GM19452 (cell line): ENCODE measurements at regions not wholly inside any gene's neighbourhood (a gene's known extent, or its start where the extent isn't known, plus 50 kb on each side); places are given as distances from the start of the nearest gene placed in this dataset.

Experiments used
- ATAC-seq: cut with Tn5 transposase; IDR thresholded peaks from one replicate; pipeline ENCODE4 v1.9.1; 2021; ENCODE audit not compliant: unreplicated experiment

DNA sequence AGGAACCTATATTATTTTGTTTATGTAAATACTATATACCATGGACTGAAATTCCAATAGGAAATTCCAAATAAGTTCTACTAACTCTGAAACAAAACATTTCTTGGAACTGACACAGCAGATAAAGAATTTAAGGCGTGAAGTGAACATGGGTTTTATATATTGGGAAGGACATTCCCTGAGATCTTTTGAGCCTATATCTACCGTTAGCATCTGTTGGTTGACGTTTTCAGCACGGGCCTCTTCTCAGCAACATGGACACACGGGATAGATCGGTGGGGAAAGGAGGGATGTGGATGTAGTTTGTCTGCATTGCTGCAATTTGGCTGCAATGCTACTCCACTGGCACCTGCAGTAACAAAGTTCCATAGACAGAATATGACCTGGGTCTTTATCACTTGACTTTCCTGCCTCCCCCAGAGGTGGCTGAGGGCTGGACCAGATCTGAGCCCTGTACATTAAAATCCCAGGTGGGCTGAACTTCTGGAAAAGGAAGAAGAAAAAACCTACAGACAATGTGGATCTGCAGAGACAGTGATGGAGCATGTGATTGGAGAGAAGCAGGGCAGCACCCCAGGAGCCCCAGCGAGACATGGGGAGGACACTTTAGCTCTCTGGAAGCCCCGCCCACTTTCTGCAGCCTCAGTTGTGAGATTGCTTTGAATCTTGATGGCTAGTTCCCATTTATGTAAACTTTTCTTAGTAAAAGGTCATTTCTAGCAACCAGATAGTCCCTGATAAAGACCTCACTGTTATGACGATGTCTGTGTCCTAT lies 91.2 kb upstream of the CPEB4 start:
- ATAC-seq = no peak

- no peak for ATAC-seq
These were observed 89.9 kb upstream of the CPEB4 start for GRCh38 chr5:173798127-173798810.

GRCh38 chr5:173800340-173800739 lies 87.8 kb upstream of the CPEB4 start:
- ATAC-seq = no peak

DNA sequence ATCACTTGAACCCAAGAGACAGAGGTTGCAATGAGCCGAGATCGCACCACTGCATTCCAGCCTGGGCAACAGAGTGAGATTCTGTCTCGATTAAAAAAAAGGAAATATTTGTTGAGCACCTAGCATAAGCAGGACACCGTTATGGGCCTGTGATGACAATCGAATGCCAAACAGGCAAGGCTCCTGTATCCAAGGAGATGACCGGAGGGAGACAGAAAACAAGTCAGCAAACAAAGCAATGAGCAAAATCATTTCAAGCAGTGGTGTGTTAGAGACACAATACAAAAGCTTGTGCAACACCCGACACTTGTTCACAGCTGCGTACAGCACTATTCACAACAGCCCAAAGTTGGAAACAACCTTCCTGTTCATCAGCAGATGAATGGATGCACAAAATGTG lies 87.1 kb upstream of the CPEB4 start:
- no peak for ATAC-seq

DNA sequence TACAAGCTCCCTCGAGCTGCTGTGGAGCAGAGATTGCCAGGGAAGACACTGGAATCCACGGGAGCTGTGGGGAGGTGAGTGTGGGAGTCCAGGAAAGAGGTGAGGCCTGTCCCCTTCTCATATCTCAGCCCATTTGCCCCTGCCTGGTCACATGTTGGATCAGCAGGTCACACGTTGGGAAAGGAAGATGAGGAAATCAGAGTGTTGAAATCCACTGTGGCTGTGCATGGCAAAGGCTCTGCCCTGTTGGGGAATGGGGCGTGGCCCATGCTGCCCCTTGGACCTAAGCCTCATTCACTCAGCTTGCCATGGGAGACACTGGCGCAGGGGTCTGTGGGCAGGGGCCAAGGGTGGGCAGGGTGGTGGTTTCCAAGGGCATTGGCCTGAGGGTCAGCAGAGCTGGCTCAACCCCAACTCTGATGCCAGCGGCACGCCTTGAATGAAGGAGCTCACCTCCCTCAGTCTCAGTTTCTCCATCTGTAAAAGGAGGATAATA lies 85.4 kb upstream of the CPEB4 start:
- ATAC-seq = no peak

GRCh38 chr5:173804579-173804978 lies 83.6 kb upstream of the CPEB4 start:
- ATAC-seq = no peak

DNA sequence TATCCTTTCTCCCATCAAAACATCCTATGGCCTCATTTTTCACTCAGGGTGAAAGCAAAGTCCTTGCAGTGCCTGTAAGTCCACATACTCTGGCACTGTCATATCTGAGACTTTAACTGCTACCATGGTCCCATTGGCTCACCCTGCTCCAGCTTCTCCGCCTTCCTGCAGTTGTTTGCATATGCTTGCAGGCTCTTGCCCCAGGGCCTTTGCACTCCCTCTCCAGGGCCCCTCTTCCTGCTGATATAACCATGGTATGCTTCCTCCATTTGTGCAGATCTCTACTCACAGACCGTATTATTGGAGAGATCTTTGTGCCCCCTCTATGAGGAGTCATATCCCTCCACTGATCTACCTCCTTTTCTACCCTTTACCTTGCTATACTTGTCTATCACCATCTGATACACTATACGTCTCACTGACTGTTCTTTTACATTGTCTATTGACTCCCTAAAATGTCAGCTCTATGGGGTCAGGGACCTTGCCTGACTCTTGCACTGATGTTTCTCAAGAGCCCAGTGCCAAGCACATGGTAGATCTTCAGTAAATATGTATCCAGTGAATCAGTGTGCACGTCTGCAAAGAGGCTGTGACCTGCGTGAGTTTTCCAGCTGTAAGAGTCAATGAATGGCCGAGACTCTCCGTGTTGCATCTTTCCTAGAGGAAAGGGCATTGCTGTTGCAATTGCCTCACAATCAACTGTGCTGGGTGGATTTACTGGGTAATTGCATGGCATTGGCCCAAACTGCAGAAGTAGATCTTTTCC lies 81.7 kb upstream of the CPEB4 start:
- ATAC-seq = no peak

GRCh38 chr5:173807181-173807655 lies 80.9 kb upstream of the CPEB4 start:
- ATAC-seq = no peak

GRCh38 chr5:173808079-173808808 lies 79.9 kb upstream of the CPEB4 start:
- no peak for ATAC-seq

GRCh38 chr5:173809014-173809413 lies 79.1 kb upstream of the CPEB4 start:
- no peak for ATAC-seq

DNA sequence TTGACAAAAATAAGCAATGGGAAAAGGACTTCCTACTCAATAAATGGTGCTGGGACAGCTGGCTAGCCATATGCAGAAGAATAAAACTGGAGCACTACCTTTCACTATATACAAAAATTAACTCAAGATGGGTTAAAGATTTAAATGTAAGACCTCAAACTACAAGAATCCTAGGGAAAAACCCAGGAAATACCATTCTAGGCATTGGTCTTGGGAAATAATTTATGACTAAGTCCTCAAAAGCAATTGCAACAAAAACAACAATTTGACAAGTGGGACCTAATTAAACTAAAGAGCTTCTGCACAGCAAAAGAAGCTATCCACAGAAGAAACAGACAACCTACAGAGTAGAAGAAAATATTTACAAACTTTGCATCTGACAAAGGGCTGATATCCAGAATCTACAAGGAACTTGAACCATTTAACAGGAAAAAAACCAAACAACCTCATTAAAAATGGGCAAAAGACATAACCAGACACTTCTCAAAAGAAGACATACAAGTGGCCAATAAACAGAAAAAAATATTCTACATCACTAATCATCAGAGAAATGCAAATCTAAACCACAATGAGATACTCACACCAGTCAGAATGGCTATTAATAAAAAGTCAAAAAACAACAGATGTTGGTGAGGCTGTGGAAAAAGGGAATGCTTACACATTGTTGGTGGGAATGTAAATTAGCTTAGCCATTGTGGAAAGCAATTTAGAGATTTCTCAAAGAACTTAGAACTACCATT lies 75.2 kb upstream of the CPEB4 start:
- no peak for ATAC-seq

DNA sequence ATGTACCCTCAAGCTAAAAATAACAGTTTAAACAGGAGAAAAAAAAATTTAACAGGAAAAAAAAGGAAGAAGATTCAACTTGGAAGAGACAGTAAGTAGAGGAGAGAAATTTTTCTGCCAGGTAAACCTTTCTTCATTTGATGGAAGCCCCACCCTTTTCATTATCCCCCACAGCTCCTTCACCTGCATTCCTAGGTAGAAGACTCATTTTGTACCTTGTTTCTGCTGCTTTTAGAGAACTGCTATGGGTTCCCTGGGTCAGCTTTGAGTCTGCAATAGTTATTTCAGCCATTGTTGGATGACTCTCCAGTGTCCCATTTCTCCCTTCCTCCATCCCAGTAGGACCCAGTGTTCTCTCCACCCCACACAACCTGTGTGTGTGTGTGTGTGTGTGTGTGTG lies 74.1 kb upstream of the CPEB4 start:
- ATAC-seq = no peak

DNA sequence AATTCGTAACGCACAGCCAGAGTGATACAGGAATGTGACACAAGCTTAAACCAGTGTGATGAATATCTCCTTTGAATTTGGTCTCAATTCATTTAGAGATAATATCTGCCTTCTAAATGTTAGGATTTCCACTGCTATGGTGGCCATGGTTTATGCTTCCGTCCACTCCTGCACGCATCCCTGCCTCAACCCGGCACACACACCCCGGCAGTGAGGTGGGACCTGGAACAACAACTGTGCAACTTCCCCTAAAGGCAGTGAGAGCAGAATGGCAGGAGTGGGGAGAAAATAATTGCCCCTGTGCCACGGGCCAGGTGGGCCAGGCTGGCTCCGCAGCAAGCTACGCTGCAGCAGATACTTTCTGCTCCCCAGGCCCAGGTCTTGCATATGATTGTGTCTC lies 72.6 kb upstream of the CPEB4 start:
- ATAC-seq = no peak

GRCh38 chr5:173816728-173817127 lies 71.4 kb upstream of the CPEB4 start:
- ATAC-seq = no peak

GRCh38 chr5:173817561-173817960 lies 70.6 kb upstream of the CPEB4 start:
- no peak for ATAC-seq

- ATAC-seq = no peak
These were observed 68.6 kb upstream of the CPEB4 start for GRCh38 chr5:173819521-173819920.

- no peak for ATAC-seq
These were observed 64.9 kb upstream of the CPEB4 start for GRCh38 chr5:173823274-173823644.

DNA sequence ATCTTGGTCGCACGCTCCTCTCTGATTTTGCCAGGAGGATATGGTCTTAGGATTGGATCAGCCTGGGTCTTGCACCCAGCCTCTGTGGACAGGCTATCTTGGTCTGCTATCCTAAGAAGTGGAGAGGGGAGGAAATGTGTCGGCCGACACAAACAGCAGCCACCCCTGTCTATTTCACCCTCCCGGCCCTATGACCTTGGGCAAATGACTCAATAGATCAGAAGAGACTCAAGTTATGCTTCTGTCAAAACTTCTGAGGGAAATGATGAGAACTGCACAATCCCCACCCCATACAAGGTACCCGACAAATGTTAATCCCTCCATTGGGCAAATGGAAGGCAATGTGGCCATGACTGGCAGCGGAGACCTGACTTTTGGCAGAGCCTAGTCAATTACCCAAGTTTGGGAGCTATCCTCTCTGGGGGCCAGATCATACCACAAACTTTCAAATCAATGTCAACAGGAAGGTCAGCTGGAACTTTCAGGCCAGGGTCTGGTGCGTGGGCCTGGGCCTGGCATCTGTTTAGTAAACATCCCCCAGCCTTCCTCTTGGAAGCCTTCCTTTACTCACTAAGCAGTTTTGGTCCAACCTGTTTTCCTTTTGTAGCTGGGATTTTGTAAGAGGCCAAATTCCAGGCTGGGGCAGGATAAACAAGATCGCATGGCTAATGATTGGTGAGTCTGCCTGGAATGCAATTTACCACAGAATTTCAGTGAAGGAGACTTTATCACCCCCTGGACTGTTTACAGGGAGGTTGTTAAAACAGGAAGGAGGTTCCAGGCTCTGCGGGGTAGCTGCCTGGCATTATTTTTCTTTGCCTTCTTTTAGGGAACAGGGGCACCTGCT lies 64.2 kb upstream of the CPEB4 start:
- ATAC-seq = no peak

- no peak for ATAC-seq
These were observed 62.8 kb upstream of the CPEB4 start for GRCh38 chr5:173825215-173825865.
